ENCODE measurements at regions not wholly inside any gene's neighbourhood (a gene's known extent, or its start where the extent isn't known, plus 50 kb on each side); places are given as distances from the start of the nearest gene placed in this dataset.
A peak's percentile ranks its signal among the peaks of the same experiment; 100 is the strongest.

DNA sequence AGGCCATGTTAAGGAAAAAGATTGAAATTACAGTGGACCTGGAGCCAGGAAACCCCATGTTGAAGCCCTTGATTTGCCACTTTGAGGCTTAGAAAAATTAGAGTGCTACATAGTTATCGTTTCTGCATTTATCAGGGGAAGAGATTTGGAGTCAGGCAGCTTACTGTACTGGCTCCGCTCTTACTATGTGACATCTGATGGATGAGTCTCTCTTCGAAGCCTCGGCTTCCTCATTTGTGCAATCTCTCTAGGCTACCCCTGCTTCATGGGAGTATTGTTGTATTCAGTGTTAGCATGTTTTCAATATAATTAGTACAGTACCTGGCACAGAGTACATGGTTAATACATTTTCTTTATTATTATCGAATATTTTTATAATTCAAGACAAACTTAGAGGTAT lies 480.4 kb upstream of the USP24 start:
- no peak for DNase-seq (ENCODE audit: low read depth in 2 of 2)

DNA sequence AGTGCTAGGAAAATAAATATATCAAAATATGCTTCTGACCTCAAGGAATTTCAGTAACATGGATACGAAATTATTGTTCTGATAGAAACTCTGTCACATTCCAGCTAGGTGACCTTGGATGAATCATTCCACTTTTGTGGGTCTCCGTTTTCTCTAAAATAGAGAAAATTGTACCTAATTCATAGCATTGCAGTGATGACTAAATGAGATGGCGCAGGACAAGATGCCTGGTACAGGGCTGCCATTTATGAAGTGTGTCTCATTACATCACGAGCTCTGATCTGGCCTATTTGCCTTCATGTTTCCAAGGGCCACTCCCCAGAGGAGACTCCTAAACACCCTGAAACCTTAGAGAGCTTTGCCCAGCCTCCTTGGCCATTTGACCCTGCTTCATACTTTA lies 480.0 kb upstream of the USP24 start:
- DNase-seq (ENCODE audit: low read depth in 2 of 2), result no peak

DNA sequence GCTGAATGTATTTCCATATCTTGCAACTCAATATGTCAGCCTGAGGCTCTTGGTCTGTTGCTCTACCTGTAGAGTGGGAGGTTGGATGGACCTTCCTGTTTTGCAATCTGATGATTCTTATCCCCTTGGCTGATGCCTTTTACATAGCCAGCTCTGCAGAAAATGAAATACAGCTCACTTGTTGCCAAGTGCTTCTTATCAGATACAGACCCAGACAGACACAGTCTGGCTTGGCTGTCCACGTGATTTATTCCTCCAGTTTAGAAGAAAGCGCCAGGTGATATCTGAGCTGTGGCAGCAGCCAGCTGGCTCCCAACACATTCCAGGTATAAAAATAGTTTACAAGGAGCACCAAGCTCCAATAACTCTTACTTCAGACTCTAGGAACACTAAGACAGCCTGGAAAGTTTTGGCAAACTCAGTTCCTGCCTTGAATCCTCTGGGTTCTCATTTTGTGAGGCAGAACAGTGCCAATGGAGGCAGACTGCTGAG lies 479.2 kb upstream of the USP24 start:
- DNase-seq (ENCODE audit: low read depth in 2 of 2), result no peak

DNA sequence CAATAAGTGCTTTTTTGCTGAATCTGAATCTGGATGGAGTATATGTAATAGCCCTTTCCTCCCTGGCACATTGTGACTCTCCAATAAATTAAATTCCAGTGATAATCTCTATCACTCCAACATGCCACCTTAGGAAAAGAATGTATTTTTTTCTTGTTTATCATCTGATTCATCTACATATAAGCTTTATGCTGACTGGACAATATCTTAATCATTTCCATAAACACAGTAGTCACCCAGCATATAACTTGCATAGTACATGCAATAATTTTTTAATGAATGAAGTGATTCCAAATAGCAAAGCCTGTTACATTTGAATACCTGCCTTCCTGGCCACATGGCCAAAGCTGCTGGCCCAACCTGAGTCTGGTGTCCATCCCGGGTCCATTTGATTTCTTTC lies 477.6 kb upstream of the USP24 start:
- DNase-seq (ENCODE audit: low read depth in 2 of 2), result no peak

DNA sequence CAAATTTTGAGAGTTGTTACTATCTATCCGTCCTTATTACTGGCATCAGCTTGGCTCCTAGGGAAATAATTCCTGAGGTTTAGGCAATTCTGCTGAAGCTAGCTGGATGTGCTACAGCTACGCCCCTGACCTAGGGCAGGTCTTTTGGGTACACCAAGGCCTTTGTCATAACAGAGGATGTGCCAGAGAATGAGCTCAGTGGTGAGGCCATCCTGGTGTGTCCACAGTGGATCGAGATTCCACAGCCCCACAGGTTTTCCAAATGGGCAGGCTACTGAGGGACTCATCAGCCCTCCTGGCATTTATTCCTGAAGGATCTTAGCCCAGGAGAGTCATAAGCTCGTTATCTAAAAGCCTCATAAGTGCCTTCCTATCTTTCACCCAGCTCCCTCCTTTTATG lies 475.2 kb upstream of the USP24 start:
- no peak for DNase-seq (ENCODE audit: low read depth in 2 of 2)

DNA sequence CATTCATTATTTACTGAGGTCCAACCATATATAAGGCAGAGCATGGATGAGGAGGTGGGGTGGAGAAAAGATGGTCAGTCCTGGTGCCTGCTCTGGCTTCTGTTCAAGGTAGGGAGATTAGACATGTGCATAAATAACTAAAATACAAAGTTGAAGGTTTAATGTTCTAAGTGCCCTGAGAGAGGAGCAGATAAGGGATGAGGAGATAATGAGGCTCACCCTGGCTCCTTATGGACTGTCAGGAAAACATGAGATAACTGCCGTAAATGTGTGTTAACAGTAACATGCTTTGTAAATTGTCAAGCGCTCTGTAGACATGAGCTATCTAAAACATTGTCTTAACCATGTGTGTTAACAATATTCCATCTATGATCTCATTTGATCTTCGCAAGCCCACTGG lies 474.6 kb upstream of the USP24 start:
- DNase-seq (ENCODE audit: low read depth in 2 of 2), result no peak

DNA sequence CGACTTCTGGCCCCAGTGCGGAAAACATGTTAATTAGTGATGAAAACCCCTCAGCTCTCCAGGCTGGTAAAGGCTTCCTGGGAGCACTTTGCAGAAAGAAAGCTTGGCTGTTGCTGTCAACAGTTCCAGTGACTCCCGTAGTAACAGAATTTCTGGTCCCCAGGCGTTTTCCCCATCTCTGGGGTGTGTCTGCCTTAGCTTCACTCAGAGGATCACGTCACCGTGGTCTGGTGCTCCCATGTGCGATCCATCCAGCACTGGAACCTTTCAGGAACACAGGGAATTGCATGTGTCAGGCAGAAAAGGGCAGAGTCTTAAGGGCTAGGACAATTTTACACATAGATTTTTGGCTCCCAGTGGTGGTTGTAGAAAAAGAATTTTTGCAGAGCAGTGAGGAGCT lies 470.4 kb upstream of the USP24 start:
- no peak for DNase-seq (ENCODE audit: low read depth in 2 of 2)

DNA sequence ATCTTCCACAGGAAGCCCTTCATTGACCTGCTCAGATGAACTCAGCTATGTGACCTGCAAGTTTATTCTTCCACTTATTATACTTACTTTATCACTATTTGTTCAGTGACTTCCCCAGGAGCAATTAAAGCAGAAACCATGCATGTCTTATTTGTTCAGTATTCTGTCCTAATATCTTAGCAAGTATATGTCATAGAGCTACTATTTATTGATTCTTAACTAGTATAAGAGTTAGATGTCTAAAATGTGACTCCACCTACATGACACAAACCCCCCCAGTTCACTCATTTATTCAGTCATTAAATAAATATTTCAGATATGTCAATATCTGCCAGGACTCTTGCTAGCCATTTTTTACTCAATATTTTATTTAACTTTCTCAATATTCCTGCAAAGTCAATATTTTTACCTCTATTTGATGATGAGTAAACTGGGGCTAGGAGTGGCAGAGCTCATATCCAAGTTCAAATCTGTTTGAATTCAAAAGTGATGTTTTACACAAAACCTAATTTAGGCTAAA lies 469.0 kb upstream of the USP24 start:
- peak in 1 of 2 donors; percentile 71 for DNase-seq (ENCODE audit: low read depth in 2 of 2)

DNA sequence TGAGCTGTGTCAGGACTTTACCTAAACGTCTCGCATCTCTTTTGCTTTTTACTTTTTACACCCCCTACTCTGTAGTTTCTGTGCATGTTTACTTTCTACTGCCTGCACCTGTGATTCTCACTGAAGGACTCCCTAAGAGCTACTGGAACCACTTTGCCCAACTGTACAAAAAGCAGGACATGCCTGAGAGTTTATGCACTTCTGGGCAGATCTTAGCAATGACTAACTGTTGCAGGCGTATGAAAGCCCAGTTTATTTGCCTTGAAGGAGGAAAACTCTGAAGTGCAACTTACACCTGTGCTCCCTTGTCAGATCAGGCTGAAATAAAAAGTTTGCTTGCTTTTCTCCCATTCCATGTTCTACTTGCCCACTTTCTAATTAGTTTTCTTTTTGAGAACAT lies 467.0 kb upstream of the USP24 start:
- DNase-seq (ENCODE audit: low read depth in 2 of 2), result no peak

DNA sequence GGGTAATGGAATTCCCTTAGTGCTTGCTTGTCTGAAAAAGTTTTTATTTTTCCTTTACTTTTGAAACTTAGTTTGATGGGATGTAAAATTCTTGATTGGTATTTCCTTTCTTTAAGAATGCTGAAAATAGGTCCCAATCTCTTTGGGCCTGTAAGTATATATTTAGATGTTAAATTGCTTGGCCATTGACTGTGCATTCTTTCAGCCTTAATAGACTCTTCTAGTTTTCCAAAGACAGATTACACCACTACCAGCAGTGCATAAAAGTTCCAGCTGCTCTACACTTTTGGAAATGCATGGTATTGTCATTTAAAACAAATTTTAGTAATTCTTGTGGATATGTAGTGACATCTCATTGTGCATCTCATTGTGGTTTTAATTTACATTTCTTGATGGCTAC lies 464.8 kb upstream of the USP24 start:
- DNase-seq (ENCODE audit: low read depth in 2 of 2), result no peak

DNA sequence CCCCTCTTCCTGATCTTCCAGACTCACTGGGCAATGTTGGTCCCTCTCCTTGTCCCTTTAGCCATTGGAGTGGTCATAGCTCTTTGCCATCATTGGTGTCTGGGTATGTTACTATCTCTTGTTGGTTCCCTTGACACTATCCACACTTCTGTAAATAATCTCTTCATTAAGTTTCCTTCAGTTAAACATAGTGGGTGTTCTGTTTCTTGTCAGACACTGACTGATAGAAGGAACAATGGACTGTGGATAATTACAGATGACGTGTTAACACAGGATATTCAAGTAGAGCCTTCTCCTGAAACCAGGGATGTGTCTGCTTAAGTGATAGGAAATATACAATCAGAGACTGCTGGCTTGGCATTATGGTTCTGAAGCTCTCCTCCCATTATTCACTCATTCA lies 458.3 kb upstream of the USP24 start:
- no peak for DNase-seq (ENCODE audit: low read depth in 2 of 2)

DNA sequence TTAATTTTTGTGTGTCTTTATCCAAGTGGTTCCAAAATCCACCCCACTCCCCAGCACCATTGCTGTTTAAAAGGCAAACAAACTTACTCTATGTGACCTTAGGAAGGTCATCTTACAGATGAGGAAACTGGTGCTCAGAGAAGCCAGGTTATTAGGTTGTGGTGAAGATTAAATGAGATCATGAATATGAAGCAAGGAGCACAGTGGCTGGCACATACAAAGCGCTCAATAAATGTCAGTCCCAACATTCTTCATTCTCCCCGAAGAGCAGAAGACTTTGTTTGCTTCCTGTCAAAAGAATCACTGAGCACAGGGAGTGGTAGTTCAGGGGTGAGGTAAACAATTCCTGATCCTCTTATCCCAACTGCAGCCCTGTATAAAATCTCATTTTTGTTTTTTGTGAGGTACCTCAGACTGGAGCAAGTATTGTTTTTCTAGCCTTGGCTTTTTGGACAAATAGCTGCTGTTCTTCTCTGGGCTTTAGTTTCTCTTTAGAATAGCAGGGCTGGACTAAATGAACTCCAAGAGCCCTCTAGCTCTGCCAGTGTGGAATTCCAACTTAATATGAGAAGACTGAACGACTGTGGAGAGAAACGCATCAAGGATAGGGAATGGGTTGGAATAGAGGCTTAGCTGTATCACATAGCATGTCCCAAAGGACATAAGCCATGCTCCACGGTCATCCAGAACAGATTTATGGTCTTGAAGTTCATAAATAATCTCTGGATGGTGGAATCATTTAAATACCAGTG lies 455.3 kb upstream of the USP24 start:
- DNase-seq (ENCODE audit: low read depth in 2 of 2), result no peak

DNA sequence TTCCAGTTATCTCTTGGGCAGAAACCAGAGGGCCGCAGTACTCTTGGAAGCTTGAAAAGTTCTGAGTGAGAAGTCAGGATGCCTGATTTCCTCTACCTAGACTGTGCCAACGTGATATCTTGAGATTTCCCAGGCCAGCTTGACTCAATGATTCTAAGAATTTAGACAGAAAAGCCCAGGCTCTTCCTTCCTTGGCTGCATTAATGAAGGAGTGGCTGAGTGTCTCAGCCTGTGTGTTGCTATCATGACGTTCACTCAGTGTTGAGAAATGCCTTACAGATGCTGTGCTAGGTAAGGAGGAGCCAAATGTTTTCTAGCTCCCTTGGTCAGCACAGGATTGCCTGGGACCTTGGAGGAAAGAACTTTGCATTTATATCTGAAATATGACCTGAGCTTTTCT lies 454.1 kb upstream of the USP24 start:
- DNase-seq (ENCODE audit: low read depth in 2 of 2), result no peak

DNA sequence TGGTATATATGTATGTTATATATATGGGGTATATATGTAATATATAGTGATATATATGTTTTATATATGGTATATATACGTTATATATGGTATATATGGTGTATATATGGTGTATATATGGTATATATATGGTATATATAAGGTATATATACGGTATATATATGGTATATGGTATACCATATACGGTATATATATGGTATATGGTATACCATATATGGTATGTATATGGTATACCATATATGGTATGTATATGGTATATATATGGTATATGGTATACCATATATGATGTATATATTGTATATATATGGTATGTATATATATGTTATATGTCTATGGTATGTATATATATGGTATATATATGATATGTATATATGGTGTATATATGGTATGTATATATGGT lies 447.7 kb upstream of the USP24 start:
- DNase-seq (ENCODE audit: low read depth in 2 of 2), result no peak

DNA sequence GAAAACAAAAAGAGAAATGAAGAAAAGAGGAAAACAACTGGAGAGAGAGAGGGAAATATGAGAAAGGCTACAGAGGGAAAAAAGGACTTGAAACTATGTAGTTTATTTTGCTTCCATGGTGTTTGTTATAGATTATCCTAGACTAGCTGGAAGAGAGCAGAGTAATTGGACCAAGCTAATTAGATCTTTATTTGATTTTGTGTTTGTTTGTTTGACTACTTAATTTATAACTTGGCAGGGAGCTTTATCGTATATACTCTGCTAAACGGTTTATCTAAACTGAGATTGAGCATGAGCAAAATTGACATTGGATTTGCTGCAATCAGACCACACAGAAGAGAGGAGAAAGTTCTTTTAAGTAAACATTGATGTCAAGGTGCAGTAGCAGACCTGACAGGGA lies 443.8 kb upstream of the USP24 start:
- DNase-seq (ENCODE audit: low read depth in 2 of 2), result no peak

DNA sequence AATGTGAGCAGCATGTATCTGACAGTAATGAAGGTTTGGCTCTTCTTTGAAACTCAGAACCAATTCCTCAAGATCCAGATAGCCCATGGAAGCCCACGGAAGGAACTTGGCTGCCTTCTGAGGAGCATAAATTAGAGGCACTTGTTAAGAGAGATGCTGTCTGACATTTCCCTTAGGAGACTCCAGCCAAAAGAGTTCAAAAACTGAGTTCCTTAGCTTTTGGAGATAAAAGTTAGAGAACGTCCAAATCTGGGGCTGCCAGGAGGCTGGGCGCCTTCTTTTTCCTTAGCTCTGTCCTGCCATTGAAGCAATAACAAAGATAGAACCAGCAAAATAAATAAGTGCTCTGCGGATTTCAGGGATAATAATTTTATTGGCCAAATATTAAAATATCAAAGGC lies 439.6 kb upstream of the USP24 start:
- no peak for DNase-seq (ENCODE audit: low read depth in 2 of 2)

DNA sequence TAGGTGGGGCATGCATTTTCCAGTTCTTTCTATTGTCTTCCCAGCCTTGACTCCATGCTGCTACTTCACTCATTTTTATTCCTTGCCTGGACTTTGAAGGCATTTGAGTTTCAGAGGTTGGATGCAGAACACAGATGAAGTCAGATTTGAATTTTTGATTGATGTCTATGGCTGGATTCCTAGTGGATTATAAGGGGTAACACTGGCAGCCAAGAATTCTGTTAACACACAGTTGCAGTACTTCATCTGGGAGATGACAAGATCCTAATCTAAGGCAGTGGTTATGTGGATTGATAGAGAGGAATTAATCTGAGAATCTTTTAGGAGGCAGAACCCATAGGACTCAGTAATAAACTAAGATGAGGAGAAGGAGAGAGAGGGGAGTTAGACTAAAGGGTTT lies 439.0 kb upstream of the USP24 start:
- DNase-seq (ENCODE audit: low read depth in 2 of 2), result no peak

DNA sequence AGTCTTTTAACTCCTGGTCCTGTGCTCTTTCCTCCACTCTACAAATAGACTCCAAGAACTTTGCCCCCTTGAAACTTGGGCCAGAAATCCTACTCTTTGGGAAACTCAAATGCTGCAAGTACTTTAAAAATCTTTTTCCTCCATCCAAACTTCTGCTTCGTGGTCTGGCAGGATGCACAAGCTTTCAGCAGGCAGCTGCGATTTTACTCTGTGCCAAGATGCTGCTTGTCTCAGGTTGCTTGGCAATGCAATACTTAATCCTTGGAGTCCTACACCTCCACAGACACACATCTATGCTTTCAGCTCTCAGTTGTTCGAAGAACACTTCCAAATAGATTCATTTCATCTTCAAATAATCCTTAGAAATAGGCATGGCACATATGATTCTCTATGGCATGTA lies 435.3 kb upstream of the USP24 start:
- DNase-seq (ENCODE audit: low read depth in 2 of 2), result no peak

DNA sequence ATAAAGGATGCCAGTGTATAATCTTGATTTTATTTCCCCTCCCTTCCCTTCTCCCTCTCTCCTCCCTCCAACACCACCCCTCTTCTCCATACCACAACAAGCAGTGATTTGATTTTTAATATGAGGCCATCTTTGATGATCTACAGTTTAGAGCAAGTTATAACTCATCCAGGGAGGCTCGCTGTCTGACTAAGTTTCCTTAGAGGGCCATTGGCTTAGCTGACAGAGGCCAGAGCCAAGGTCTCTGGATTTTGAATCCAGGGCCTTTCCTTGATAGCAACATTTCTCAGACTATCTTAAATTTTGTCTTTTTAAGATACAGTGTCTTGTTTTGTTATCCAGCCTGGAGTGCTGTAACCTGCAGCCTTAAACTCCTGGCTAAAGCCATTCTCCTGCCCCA lies 431.0 kb upstream of the USP24 start:
- DNase-seq (ENCODE audit: low read depth in 2 of 2), result no peak

DNA sequence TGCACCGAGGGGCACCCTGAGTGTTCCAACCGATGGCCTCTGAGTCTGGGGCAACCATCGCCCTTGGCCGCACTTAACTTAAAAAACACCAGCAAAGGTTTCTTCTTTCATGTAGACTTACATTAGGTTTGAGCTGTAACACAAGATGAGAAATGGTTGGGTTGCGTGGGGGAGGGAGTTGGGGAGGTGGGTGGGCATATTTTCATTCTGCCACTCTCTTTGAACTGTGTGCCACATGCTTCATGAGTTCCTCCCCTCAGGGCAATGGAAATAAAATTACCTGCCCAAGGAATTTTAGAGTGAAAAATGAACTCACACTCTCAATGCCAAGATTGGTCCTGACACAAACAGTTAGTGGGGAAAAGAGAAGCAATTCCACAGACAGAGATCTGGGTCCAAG lies 430.1 kb upstream of the USP24 start:
- no peak for DNase-seq (ENCODE audit: low read depth in 2 of 2)

DNA sequence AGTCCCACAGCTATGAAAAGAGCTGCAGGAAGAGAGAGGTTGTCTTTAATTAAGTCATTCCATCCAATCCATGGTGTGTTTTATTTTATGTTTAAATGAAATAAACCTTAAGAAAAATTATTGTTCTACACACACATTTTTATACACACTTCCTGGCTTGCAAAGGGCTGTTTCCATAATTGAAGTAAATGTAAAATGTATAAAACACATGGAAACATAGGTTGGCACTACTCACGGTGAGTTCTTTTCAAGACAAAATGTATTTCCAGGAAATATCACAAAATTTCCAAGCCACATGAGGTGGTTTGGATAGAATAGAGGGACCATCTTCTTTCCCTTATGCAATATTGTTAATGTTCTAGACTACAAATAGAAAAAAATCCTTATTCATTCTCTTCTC lies 426.8 kb upstream of the USP24 start:
- DNase-seq (ENCODE audit: low read depth in 2 of 2), result no peak

DNA sequence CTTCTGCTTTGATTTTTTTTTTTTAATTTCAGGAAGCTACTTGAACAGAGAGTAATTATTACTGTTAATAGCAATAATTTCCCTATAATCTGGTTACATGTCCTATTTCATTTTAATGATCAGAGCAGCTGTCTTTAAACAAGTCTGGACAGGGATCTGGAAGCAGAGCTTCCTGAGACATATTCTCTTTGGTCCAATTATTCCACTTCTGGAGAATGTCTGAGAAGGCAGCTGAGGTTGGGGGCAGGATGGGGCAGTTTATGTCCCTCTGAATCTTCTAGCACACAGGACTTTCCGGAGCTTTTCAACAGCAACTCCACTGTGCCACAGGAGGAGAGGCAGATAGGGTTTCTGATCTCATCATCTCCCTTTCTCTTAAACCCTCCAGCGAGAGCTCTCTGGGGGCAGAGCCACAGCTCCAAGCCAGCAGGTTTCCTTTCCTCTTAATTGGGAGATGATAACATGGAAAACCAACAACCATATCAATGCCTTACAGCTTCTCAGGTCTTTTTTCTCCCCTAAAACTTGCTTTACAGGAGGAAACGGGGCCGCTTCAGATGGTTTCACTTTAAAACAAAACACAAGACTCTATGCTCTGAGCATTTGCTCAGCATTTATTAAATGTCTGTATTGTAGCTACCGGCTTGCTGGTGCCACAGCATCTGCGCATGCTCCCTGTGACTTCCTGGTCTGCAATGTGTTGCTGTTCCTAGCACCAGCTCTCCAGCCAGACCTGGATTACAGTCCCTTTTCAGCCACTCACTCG lies 425.7 kb upstream of the USP24 start:
- peak; percentile 59 to 77 for DNase-seq (ENCODE audit: low read depth in 2 of 2)

DNA sequence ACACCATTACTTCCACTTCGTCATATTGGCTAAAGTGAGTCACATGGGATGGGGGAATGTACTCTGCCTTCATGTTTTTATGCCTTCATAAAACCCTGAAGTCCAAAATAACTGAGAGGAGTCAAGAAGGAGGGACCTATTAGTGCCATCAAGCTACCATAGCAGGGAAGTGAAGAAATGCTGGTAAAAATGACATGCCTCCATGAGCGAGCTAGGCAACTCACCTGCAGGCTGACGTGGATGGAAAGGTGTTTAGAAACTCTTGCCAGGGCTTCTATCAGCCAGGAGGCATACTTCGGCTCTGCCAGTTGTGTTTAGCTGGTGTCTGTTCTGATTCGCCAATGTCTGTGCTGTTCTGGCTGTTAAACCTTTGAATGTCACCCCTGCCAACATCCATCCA lies 424.4 kb upstream of the USP24 start:
- DNase-seq (ENCODE audit: low read depth in 2 of 2), result no peak
